Stimulated activated naive CD4-positive, alpha-beta T cell treated with Interleukin-2 at 50 U/mL for 16 hours (primary cell): ENCODE measurements at regions not wholly inside any gene's neighbourhood (a gene's known extent, or its start where the extent isn't known, plus 50 kb on each side); places are given as distances from the start of the nearest gene placed in this dataset.
A peak's percentile ranks its signal among the peaks of the same experiment; 100 is the strongest.
"Not testable (repeated sequence)": the region's sequence is repeated elsewhere in the genome, so short reads cannot be mapped to it uniquely, and the experiment has no call there.

Experiments
- DNase-seq: peaks from one replicate; lab custom pipeline; 2025; lab: John Stamatoyannopoulos, UW

DNA sequence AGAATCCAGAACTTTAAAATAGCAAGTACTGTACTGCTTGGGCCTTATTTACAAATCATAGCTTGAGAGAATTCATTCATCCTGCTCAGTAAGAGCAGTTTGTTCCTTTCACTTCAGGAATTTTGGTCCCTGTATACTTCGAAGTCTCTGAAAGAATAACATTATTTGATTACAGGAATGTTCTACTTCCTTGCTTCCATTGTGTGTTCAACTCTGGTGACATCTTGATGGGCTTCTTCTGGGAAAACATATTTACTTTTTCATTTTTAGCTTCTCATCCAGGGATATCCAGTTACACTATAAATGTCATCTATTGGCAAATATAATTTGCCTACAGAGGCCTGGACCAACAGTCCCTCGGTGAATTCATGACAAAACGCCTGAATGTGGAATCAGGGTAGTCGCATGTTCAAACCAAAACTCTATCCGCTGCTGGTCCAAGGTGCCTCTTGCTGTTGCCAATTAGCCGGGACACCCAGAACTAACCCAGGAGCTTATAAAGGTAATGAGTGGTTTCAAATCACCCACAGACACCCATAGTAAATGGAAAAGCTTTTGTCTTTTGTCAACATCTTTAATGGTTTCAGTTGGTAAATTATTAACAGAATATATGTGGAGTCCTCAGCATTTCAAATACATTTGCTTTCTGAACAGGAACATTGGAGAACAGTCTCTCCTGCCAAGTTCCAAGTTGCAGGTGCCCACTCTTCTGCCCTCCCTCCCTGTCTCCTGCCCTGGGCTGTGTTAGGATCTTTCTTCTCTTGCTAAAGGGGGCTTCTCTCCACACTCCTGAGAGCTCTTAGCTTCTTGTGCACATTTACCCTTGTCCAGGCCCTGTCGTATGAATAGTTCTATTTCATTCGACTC lies 162.5 kb upstream of the CITED2 start:
- DNase-seq, result no peak

DNA sequence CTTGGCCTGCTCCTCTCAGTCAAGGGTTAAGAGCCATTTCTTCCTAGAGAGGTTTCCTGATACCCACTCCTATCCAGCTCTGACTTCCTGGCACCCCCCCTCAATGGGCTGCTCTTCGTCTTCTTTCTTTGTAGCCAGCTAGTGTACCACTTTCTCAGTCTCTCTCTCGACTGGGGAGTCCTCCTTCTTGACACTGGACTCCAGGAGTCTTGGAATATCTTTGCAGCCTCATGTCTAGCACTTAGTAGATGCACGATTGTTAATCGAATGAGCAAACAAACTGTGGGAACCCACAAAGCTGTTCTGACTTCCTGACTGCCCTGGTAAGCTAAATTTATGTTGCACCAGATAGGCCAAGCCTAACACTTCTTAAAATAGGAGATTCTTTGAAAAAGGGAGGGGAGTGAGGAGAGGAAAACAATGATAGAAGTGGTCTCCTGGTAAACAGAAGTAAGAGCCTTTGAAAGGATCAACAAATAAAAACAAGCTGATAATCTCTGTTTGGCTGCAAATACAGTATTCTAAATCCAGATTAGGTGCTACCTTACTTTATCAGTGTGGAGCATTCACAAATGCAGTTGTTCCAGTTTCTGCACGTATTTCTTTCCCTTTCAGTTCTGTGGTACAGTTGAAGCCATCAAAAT lies 160.1 kb upstream of the CITED2 start:
- no peak for DNase-seq

DNA sequence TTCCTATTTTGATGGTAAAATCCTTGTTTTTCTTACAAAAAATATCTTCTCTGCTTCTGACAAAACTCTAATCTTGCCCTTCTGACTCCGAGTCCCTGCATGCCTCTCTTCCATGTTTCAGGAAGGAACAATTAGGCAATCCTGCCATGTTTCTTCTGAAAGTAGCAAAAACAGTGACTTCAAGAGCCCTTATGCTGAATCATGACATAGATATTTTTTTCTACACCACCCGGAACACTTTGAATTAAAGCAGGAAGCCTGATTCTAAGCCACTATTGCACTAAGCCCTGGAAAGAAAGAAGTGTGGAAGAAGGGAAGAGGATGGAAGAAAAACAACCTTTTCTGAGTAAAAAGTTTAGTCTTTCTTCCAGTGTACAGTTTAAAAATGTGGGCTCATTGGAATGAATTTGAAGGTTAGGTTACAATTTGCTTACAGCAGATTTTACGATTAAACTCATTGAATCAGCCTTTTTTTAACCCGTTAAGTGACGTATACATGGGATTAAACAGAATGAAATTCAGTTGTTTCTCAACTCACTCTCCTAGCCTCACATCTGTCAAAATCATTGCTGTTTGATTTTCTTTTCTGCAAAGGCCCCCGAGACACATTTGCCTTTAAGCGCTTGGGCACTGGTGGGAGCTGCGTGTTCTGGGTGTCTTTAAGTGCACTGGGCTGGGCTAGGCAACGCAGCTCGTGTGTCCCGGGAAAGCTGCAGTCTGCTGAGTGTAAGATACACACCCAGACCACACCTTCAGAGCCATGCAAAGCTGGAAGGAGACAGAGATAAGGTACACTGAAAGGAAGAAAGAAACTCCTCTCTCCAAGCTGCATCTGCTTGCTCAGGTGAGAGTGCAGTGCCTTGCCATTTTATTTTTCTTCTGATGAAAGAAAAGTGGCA lies 159.4 kb upstream of the CITED2 start:
- DNase-seq, result no peak

DNA sequence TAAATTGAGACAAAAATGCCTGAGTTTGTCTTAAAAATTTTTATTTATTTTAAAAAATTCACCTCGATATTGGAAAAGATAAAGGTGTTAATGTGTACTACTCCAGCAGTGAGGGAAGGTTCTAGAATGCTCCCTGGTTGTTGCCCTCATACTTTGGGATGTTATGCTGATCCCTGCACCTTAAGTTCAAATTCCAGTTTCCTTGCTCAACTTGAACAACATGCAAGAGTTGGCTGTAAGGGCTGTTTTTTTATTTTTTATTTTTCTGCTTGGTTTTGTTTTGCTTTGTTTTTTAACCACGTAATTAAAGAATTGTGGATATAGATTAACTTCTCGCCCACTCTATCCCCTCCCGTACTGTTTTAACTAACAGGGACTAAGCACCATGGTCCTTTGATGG lies 158.7 kb upstream of the CITED2 start:
- no peak for DNase-seq

DNA sequence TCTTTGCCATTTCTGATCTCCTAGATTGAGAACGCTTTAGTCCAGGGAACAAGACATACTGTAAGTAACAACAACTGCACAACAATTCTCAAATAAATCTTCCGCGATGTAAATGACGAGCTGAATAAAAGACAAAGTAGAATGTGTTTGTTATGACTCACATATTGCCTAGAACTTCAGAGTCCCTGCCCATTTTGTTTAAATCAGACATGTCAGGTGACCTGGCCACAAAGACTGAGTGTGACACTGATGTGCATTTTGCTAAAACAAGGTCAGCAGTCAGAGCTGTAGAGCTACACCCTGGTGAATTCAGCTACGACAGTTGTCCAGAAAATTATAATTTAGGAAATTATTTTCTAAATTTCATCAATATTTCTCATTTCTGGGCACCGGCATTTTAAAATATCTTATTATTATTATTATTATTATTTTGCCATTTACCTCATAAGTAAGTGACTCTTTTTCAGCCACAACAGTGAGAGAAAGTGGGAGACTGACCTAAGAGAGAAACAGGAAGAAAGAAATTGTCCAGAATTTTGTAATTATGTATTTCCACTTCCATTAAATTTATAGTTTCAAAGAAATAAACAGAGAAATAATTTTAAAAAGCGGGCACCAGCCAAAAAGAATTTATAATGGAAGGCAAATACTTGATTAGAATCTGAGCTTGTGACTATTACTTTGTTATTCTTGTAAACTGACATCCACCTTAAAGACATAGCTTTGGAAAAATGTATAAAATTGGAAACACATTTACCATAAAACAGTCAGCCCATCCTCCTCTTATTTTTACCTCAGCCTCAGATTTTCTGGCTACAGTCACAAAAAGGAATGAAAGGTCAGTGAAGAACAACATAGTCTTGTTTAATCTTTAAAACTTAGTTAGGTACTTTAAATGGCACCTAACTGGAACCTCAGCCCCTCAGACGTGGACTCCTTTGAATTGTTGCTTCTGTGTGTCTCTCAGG lies 157.0 kb upstream of the CITED2 start:
- peak; percentile 45 for DNase-seq

DNA sequence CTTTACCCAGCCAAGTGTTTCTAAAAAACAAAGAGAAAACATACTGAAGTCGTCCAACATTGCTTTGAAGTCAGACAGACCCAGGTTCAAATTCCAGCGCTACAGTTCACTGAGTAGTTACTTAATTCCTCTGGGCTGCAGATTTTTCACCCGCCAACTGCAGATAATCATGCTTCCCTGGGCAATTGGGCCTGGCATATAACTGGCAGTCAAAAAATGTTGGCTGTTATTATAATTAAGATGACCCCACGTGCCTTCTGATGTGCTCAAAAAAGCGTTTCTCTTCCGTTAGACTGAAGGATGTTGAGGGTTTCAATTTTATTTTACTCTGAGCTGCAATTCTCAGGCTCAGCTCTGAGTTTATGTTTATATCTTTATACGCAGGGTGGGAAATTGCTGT lies 156.1 kb upstream of the CITED2 start:
- DNase-seq, result no peak

DNA sequence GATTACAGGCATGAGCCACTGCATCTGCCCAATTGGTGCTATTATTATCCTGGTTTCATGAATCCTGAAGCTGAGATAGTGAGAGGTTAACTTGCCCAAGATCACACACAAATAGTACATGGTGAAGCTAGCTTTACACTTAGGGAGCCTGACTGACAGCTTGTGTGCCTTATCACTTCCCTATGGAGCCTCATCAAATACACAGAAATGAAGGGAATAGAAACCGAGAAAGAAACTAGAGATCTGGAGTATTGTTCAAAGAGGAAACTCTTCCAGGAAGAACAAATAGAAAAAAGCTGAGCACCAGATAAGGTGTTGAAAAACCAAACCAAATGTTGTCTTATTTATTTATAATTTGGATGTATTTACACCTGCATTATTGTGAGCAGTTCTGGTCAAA lies 155.0 kb upstream of the CITED2 start:
- no peak for DNase-seq

DNA sequence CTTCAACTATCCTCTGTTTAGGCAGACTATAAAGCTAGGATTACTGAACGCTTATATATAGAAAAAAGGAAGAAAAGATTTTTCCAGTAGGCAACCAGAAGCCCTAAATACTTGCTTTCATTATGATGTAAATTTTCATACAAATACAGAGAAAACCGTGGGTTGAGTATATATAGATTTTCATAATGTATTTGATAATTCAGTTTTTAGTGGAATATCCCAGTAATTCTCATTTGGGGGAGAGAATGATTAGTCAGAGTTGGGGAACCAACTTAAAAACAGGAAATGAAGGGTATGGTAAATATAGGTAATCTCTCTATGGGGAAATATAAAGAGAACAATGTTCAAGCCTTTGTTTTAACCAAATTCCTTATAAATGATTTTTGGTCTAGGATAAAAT lies 154.0 kb upstream of the CITED2 start:
- no peak for DNase-seq

DNA sequence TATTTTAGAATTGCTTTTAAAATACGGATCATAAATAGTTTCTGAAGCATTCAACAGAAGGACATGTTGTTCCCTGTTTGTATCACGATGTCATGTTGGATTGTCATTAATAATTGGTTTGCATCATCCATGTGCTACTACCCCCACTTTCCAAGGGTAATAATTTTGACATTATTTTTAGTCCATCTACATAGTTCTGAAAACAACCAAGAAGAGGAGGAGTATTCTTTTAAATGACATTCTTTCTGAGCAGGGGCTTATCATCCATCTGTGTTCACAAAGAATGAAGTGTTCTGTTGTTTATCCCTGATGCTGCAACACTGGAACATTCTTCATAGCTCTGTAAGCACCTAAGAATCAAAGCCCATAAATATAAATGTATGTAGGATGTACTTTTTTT lies 151.0 kb upstream of the CITED2 start:
- no peak for DNase-seq

DNA sequence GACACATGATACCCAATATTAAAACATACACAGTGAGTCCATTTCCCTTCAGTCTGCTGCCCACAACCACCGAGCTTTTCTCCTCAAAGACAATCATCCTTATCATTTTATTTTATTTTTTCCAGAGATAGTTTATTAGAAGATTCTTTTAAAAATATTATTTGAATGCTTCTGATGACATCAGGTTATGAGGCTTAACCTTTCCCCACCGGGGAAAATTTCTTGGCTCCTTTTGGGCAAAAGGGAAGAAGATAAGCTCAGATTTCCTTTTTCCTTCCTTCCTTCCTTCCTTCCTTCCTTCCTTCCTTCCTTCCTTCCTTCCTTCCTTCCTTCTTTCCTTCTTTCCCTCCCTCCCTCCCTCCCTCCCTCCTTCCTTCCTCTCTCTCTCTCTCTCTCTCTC lies 149.5 kb upstream of the CITED2 start:
- no peak for DNase-seq

DNA sequence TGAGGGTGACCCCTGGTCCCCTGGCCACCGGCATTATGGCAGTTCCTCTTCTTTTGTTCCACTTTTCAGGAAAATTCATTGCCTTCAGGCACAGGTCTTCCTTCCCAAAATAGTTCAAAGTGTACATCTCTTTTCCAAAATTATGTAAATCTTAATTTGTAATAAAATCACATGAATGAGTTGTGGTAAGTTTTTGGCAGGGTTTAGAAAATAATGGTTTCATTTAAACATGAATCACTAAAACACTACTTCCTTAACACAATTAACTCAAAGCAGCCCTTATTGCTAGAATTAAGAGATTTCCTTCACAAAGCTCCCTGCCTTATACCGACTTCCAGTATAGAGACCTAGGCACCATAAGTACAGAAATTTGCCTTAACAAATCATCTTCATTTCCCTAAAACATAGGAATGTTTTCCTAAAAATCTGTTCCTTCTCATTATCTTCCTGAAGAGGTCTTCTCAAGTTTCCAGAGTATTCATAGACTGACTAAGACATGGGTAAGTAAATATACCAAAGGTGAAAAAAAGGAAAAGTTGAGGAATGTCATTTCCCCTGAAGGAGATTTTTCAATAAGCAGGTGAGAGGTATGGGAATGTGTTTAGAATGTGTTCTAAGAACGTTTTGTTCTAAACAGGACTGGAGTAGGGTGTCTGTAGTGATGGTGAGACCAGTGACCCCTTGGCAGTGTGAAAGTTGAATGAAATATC lies 148.2 kb upstream of the CITED2 start:
- no peak for DNase-seq

DNA sequence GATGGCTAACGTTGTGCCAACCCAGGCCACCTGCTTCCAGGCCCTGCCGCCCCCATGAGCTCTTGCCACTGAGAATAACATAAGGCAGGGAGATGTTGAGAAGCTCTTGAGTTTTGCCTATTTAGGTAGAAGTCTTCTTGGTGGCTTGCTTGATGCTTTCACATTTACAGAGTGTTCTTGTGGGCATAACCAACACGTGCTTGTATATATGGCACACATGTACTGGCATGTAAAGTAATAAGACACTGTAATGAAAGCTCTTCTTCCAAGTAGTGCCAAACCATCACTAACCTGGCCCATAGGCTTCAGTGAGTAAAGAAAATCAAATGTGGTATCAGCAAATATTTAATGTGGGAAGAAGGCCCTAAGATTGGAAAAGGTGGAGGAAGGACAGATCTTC lies 146.9 kb upstream of the CITED2 start:
- DNase-seq, result no peak

DNA sequence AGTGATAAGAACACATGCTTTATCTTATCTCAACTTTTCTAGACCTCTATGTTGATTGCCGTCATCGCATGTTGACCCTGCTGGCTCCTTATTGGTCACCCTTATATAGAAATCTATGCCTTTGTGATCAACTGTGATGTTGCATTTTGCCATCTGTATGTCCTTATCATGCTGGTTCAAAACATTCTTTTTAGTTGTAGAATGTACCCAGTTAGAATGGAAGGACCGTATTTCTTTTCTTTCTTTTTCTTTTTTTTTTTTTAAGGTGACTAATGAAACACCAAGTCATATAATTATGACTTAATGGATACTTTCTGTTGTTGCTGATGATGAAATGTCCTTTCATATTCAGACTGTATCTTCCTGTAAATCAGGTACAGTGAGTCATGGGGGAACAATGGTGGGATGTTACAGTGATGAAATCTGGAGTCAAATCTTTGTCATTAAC lies 145.9 kb upstream of the CITED2 start:
- no peak for DNase-seq

DNA sequence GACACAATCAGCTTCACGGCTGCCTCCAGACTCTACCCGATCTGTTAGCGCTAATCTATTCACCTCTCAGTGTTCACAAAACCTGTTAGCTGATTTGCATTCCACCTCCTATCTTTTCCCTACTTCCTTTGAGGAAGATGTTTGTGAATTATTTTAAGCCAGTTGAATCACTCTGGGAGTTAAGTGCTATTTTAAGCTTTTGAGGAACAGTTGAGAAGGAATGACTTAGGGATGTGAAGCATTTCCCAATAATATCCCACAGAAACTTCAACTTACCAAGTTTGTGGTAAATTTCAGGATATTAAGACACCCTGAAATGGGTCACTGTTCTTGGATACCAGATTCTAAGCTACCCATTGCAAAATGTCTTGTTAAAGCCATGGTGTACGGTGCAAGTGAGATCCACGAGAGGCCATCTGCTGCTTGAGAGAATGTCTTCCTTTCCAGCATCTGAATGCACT lies 145.2 kb upstream of the CITED2 start:
- no peak for DNase-seq

DNA sequence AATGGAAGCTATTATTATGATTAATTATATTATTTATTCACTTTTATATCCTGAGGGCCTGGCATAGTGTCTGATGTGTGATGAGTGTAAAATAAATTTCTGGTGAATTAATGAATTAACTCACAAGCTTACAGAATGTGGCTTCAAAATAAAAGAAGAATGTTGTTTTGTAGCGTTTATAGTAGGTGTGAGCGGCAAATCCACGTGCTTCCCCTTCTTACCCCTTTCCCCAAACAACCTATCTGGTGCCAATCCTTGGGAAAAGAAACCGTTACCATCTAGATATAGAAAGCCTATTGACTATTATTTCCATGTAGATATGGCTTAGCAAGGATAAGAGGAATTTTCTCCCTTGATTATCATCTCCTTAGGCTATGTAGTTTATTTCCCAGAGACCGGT lies 144.6 kb upstream of the CITED2 start:
- no peak for DNase-seq

DNA sequence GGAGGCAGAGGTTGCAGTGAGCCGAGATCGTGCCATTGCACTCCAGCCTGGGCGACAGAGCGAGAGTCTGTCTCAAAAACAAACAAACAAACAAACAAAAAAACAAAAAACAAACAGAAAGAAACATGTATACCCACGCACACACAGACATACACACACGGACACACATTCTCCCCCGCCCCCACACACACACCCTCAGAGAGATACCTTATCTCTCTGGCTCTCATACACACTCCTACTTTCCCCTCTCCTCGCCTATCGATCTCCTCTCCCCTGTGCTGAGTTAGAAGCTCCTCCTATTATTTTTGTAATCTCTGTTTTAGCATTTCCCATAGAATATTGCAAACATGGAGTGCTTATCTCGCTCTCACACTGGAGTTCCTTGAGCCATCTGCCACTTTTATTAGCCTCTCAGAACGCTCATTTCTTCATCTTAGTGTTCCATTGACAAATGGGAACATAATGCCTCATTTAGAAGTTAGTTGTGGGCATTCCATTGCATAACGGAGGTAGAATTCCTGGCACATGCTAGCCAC lies 144.2 kb upstream of the CITED2 start:
- DNase-seq, result no peak

DNA sequence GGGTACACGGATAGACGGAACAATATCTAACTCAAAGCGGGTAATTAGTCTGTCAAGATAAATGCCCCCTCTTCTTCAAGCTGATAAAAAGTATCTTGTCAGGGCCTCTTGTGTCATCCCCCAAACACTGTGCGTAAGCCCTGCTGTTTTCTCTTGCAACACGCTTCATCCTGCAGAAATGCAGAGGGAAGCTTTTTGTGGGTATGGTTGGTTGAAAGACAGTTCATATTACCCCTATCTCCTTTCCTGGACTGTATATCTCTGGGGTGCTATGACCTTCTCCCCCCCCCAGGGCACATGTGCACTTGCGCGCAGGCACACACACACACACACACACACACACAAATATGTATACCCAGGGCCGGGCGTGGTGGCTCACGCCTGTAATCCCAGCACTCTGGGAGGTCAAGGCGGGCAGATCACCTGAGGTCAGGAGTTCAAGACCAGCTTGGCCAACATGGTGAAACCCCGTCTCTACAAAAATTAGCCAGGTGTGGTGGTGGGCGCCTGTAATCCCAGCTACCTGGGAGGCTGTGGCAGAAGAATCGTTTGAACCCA lies 143.6 kb upstream of the CITED2 start:
- DNase-seq, result not testable (repeated sequence)

DNA sequence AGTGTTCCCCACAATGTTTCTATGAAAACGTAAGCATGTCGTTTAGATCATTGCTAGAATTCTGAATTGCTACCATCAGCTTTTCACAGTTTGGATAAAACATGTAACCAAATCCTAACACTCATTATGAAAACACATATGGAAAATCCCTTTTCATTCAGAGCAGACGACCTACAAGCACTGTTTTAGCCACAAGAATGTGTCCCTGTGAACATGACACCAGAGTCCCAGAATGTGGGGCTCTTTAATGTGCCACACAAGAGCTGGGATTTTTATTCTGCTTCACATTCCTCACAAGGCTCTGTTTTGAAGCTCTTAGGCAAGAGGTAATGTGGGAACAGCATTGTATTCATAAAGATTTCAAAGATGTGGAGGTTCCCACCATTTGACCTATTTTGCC lies 141.1 kb upstream of the CITED2 start:
- DNase-seq, result no peak

DNA sequence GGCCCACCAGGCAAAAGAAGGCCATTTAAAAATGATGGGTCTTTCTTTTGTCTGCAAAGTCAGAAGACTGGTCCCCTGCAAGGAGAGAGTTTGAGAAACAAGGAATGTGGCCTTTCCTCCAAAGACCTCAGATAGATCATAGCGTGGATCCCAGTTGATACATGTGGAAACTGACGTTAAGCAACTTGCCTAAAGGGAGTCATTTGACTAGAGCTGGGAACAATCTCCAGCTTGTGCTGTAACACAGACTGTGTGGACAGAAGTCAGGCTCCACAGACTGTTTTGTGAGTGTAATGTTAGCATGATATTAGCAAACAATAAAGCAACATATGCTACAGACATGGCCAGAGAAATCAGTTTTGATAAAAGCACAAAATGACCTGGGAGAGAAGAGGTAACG lies 140.4 kb upstream of the CITED2 start:
- no peak for DNase-seq
